GM12873 (cell line): ENCODE measurements at regions not wholly inside any gene's neighbourhood (a gene's known extent, or its start where the extent isn't known, plus 50 kb on each side); places are given as distances from the start of the nearest gene placed in this dataset.

ENCODE experiments used
- CTCF ChIP-seq: IDR thresholded peaks from 2 replicates; pipeline ENCODE4 v1.5.1; 2012; ENCODE audit warnings: low read depth, mild to moderate bottlenecking, moderate library complexity, low read length, control low read depth; ENCODE audit not compliant: insufficient read depth; ENCODE audit errors: missing control alignments

GRCh38 chr7:115306586-115306985, 384.7 kb downstream of the MDFIC start:
- no peak for TF ChIP-seq CTCF

GRCh38 chr7:115300231-115300870, 378.5 kb downstream of the MDFIC start:
- TF ChIP-seq CTCF = no peak

- TF ChIP-seq CTCF = no peak
Observed at GRCh38 chr7:115299397-115300037, 377.6 kb downstream of the MDFIC start.

GRCh38 chr7:115297656-115298055, 375.8 kb downstream of the MDFIC start:
- TF ChIP-seq CTCF = no peak

GRCh38 chr7:115293628-115294240, 371.8 kb downstream of the MDFIC start:
- no peak for TF ChIP-seq CTCF

GRCh38 chr7:115292381-115292780, 370.5 kb downstream of the MDFIC start:
- no peak for TF ChIP-seq CTCF

GRCh38 chr7:115289971-115290370, 368.1 kb downstream of the MDFIC start:
- TF ChIP-seq CTCF = no peak
